ENCODE measurements at regions not wholly inside any gene's neighbourhood (a gene's known extent, or its start where the extent isn't known, plus 50 kb on each side); places are given as distances from the start of the nearest gene placed in this dataset.

DNA sequence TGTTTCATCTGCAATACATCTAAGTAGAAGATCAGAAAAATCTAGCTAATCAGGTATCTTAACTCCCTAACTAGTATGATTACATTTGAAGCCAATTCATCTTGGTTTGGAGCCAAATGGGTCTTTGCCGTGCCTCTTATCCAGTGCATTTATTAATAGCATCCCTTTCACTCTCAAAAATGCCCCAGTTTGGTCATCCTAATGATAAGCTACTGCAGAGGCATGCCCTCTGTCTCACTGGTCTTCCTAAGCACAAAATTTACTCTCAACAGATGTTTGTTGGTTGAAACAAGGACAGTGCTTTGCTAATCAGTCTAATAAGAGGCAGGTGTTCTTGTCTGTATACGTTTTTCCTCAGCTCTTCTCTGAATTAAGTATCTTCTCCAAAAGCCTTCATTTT lies 403.2 kb downstream of the RAD51AP2 start:
- DNase-seq (ENCODE audit: low read depth, low spot score) (no peak), FAIRE-seq (no peak), ATAC-seq (no peak)
- intact Hi-C loops (cut with micrococcal nuclease; ENCODE audit: unreplicated experiment) = no loop called here
- no peak for TF ChIP-seq NFYB (IDR thresholded peaks at IDR 0.05; ENCODE audit: insufficient read depth, low read depth, low read length)
- no peak for TF ChIP-seq RAD21 (IDR thresholded peaks at IDR 0.05; ENCODE audit: insufficient read depth, low read depth, low read length)
- no peak for TF ChIP-seq RELB (IDR thresholded peaks at IDR 0.05; ENCODE audit: low read depth)
- TF ChIP-seq CUX1 (IDR thresholded peaks at IDR 0.05; ENCODE audit: insufficient replicate concordance, low read depth, low read length) = no peak
- 0% methylated on average over 2 of the region's 2 CpGs for WGBS (ENCODE audit: insufficient coverage, insufficient replicate concordance, low lambda C conversion rate, missing lambda C conversion rate)
- Histone ChIP-seq H3K9ac (ENCODE audit: control insufficient read depth, insufficient read depth, low read length) (no peak overlapping the region), H3K4me1 (ENCODE audit: control insufficient read depth, insufficient read depth, low read length) (no peaks in the 10 kb centered on the region), H3K27ac (ENCODE audit: control insufficient read depth, insufficient read depth) (no peak overlapping the region), H3K4me3 (no peak overlapping the region), H3K4me2 (ENCODE audit: control insufficient read depth, insufficient read depth) (no peak overlapping the region), H3K79me2 (ENCODE audit: control insufficient read depth, insufficient read depth, low read length) (no peaks in the 10 kb centered on the region), H4K20me1 (ENCODE audit: control insufficient read depth, insufficient read depth) (no peaks in the 10 kb centered on the region), H3K9me3 (replicated peaks; ENCODE audit: control insufficient read depth, insufficient read depth, low read length) (no peaks in the 10 kb centered on the region), H3K36me3 (ENCODE audit: control insufficient read depth in 2 of 2, insufficient read depth in 2 of 2, low read length in 1 of 2) (no peaks in the 10 kb centered on the region), H3K27me3 (replicated peaks in 1 of 2; ENCODE audit: control insufficient read depth in 2 of 2, insufficient read depth in 2 of 2, low read length in 1 of 2) (no peaks in the 10 kb centered on the region), H2AFZ (ENCODE audit: control insufficient read depth, low read depth, low read length) (no peak overlapping the region)
- BruUV-seq (replicated peaks) = no TSS peak
- in situ Hi-C loops (cut with MboI) = no loop called here
- RAD21 ChIA-PET (ENCODE audit: unreplicated experiment) = no interaction called here
- SMC1A ChIA-PET (ENCODE audit: uncharacterized antibody, unreplicated experiment) = no interaction called here
- POLR2A ChIA-PET = no interaction called here
- CTCF ChIA-PET = interaction anchor here (0.6 kb wide), 1 partner anchor 17 kb away, joined by 3 read pairs; no protein-coding TSS in a partner anchor
